H1 (cell line): ENCODE measurements at regions not wholly inside any gene's neighbourhood (a gene's known extent, or its start where the extent isn't known, plus 50 kb on each side); places are given as distances from the start of the nearest gene placed in this dataset.

ENCODE experiments used
- CTCF ChIA-PET: fragments of 300-600 bp; sonication (Branson Sonifier 250); formaldehyde crosslinking; loops from one replicate; lab custom pipeline; 2021; ENCODE audit not compliant: partially characterized antibody; lab: Charles Lee
- POLR2A ChIA-PET: fragments of 300-600 bp; sonication (Branson Sonifier 250); formaldehyde crosslinking; loops from one replicate; lab custom pipeline; 2021; ENCODE audit warnings: inconsistent platforms; ENCODE audit not compliant: partially characterized antibody; lab: Charles Lee
- DNase-seq, 2 experiments: peaks; one replicate each; pipeline versions ENCODE4 v3.0.0 to v3.0.0-alpha.2; 2010 to 2022; ENCODE audit warnings: low spot score in 2 of 2, low read depth in 1 of 2, mixed read lengths in 1 of 2
- FAIRE-seq: peaks from 2 replicates; lab custom pipeline; 2011; peaks lifted over from hg19 to GRCh38; lab: Jason Lieb, UNC
- H2AFZ ChIP-seq: 2 replicates; pipeline ENCODE4 v1.8.1; 2012; ENCODE audit warnings: low read length, inconsistent platforms
- H2AK5ac ChIP-seq: 2 replicates; pipeline ENCODE4 v1.6.1; 2013; ENCODE audit warnings: low read depth, low read length
- H2BK120ac ChIP-seq: replicated peaks from 2 replicates; pipeline ENCODE3; 2013; ENCODE audit warnings: low read depth, low read length, inconsistent platforms
- H2BK12ac ChIP-seq: 2 replicates; pipeline ENCODE4 v1.6.1; 2013; ENCODE audit warnings: low read depth, low read length
- H2BK15ac ChIP-seq: 2 replicates; pipeline ENCODE4 v1.6.1; 2013; ENCODE audit warnings: low read length
- H2BK20ac ChIP-seq: 2 replicates; pipeline ENCODE4 v1.6.1; 2013; ENCODE audit warnings: low read length
- H2BK5ac ChIP-seq: 2 replicates; pipeline ENCODE4 v1.6.1; 2013; ENCODE audit warnings: low read depth, low read length
- H3K14ac ChIP-seq: 2 replicates; pipeline ENCODE4 v1.6.1; 2013; ENCODE audit warnings: inconsistent platforms; ENCODE audit not compliant: insufficient read length
- H3K18ac ChIP-seq: 2 replicates; pipeline ENCODE4 v1.6.1; 2013; ENCODE audit warnings: low read length; ENCODE audit errors: extremely low read depth
- H3K23ac ChIP-seq: 2 replicates; pipeline ENCODE4 v1.6.1; 2013; ENCODE audit warnings: inconsistent platforms; ENCODE audit not compliant: insufficient read length
- H3K23me2 ChIP-seq: 2 replicates; pipeline ENCODE4 v1.6.1; 2013; ENCODE audit warnings: low read depth, low read length
- H3K27ac ChIP-seq: 2 replicates; pipeline ENCODE4 v1.6.1; 2011; ENCODE audit warnings: low read depth, low read length, inconsistent platforms
- H3K27me3 ChIP-seq, 4 experiments: replicated peaks in 1 of 4; 1 replicate in 1 of 4; 2 replicates in 3 of 4; pipeline versions ENCODE4 v1.6.1 to v1.8.1; 2011 to 2013; ENCODE audit warnings: low read length in 3 of 4, mild to moderate bottlenecking in 3 of 4, inconsistent platforms in 2 of 4, mixed read lengths in 2 of 4, moderate library complexity in 1 of 4; ENCODE audit not compliant: control insufficient read depth in 3 of 4, insufficient read depth in 3 of 4; ENCODE audit errors: extremely low read depth in 1 of 4
- H3K36me3 ChIP-seq, 4 experiments: 2 replicates each; pipeline versions ENCODE4 v1.6.1 to v1.8.1; 2011 to 2013; ENCODE audit warnings: mild to moderate bottlenecking in 4 of 4, low read length in 3 of 4, moderate library complexity in 2 of 4, control low read depth in 1 of 4, inconsistent platforms in 1 of 4; ENCODE audit not compliant: insufficient read depth in 4 of 4, control insufficient read depth in 2 of 4
- H3K4ac ChIP-seq: replicated peaks from 2 replicates; pipeline ENCODE3; 2013; ENCODE audit warnings: low read length, low read depth, mixed read lengths, inconsistent platforms; ENCODE audit not compliant: insufficient read length
- H3K4me1 ChIP-seq, 4 experiments: replicated peaks in 1 of 4; 1 replicate in 1 of 4; 2 replicates in 3 of 4; pipeline versions ENCODE4 v1.6.1 to v1.8.1; 2011 to 2013; ENCODE audit warnings: low read length in 3 of 4, inconsistent platforms in 2 of 4, mixed read lengths in 1 of 4; ENCODE audit not compliant: insufficient read depth in 4 of 4, control insufficient read depth in 3 of 4
- H3K4me2 ChIP-seq, 2 experiments: 2 replicates each; pipeline versions ENCODE4 v1.6.1 to v1.8.1; 2011 to 2013; ENCODE audit warnings: low read depth in 2 of 2, low read length in 2 of 2, control low read depth in 1 of 2, inconsistent platforms in 1 of 2, mild to moderate bottlenecking in 1 of 2; ENCODE audit not compliant: insufficient read depth in 1 of 2
- H3K4me3 ChIP-seq, 4 experiments: fragments of 200-600, 300-600 bp in 1 of 4; sonication (generic), shearing (Covaris generic), sonication (Bioruptor Twin) in 1 of 4; 2 replicates each; pipeline versions ENCODE4 v1.5.1 to v1.8.1; 2011 to 2016; ENCODE audit warnings: low read length in 4 of 4, low read depth in 3 of 4, control low read depth in 2 of 4, inconsistent platforms in 2 of 4, mild to moderate bottlenecking in 2 of 4, mixed read lengths in 1 of 4, moderate library complexity in 1 of 4; ENCODE audit not compliant: insufficient read depth in 2 of 4; ENCODE audit errors: extremely low read depth in 1 of 4
- H3K56ac ChIP-seq: replicated peaks from 2 replicates; pipeline ENCODE3; 2013; ENCODE audit warnings: low read depth, mild to moderate bottlenecking, mixed read lengths, low read length, inconsistent platforms; ENCODE audit not compliant: insufficient read length
- H3K79me1 ChIP-seq: 2 replicates; pipeline ENCODE4 v1.6.1; 2013; ENCODE audit warnings: low read depth, low read length, control low read depth
- H3K79me2 ChIP-seq, 2 experiments: 2 replicates each; pipeline versions ENCODE4 v1.6.1 to v1.8.1; 2012 to 2013; ENCODE audit warnings: low read length in 2 of 2, mild to moderate bottlenecking in 2 of 2, inconsistent platforms in 1 of 2; ENCODE audit not compliant: insufficient read depth in 2 of 2, control insufficient read depth in 1 of 2
- H3K9ac ChIP-seq, 4 experiments: replicated peaks in 1 of 4; 1 replicate in 1 of 4; 2 replicates in 3 of 4; pipeline versions ENCODE4 v1.6.1 to v1.8.1; 2011 to 2013; ENCODE audit warnings: low read depth in 3 of 4, low read length in 3 of 4, control low read depth in 2 of 4, mild to moderate bottlenecking in 2 of 4, moderate library complexity in 2 of 4, inconsistent platforms in 1 of 4; ENCODE audit errors: extremely low read depth in 1 of 4
- H3K9me3 ChIP-seq, 2 experiments: 2 replicates each; pipeline versions ENCODE4 v1.6.1 to v1.8.1; 2012 to 2013; ENCODE audit warnings: mild to moderate bottlenecking in 2 of 2, moderate library complexity in 2 of 2, control low read depth in 1 of 2, inconsistent platforms in 1 of 2, low read depth in 1 of 2, low read length in 1 of 2, mixed read lengths in 1 of 2; ENCODE audit not compliant: insufficient read depth in 2 of 2
- H4K20me1 ChIP-seq, 2 experiments: replicated peaks in 1 of 2; 2 replicates each; pipeline versions ENCODE3 to v1.8.1; 2011 to 2013; ENCODE audit warnings: inconsistent platforms in 2 of 2, low read length in 2 of 2, mild to moderate bottlenecking in 1 of 2; ENCODE audit not compliant: insufficient read depth in 2 of 2, control insufficient read depth in 1 of 2
- H4K5ac ChIP-seq: 2 replicates; pipeline ENCODE4 v1.6.1; 2013; ENCODE audit warnings: low read length, low read depth, mixed read lengths, inconsistent platforms; ENCODE audit not compliant: insufficient read length
- H4K8ac ChIP-seq: 2 replicates; pipeline ENCODE4 v1.8.0; 2013; ENCODE audit warnings: mild to moderate bottlenecking, moderate library complexity, low read length, inconsistent platforms; ENCODE audit not compliant: insufficient read depth; ENCODE audit errors: extremely low read depth
- H4K91ac ChIP-seq: replicated peaks from 2 replicates; pipeline ENCODE3; 2013; ENCODE audit warnings: low read length, mixed read lengths, inconsistent platforms; ENCODE audit not compliant: insufficient read length
- ASH2L ChIP-seq: fragments of 200-600, 300-600 bp; sonication (generic); IDR thresholded peaks from one replicate; pipeline ENCODE4 v1.7.1; 2017; ENCODE audit warnings: low read length
- SRF ChIP-seq: IDR thresholded peaks from 2 replicates; pipeline ENCODE4 v1.6.1; 2011; ENCODE audit warnings: mild to moderate bottlenecking, low read depth, low read length, moderate library complexity
- WGBS, 2 experiments: shearing (Covaris generic) in 1 of 2; methylation state at CpG; one replicate each; pipeline versions ENCODE4 v1.1.6 to v1.1.7; 2013 to 2015; ENCODE audit warnings: low lambda C conversion rate in 2 of 2, mixed read lengths in 2 of 2, inconsistent platforms in 1 of 2, low coverage in 1 of 2, missing lambda C conversion rate in 1 of 2; ENCODE audit not compliant: insufficient replicate concordance in 2 of 2, insufficient coverage in 1 of 2, insufficient read length in 1 of 2; ENCODE audit errors: extremely low coverage in 1 of 2, missing lambda C conversion rate in 1 of 2; 5-methylcytosine and 5-hydroxymethylcytosine counted together

- H3K79me1 ChIP-seq: no peaks in the 10 kb centered on the region
- no peak overlapping the region for H2BK5ac ChIP-seq
- H3K9me3 ChIP-seq: peaks cover 5 to 6% of the 10 kb centered on the region in 2 experiments; a peak in 3 of 4 replicates
- no peak overlapping the region for H2BK120ac ChIP-seq
- H3K27me3 ChIP-seq: no peaks in the 10 kb centered on the region; a peak in 1 of 7 replicates
- no peak overlapping the region for H2BK20ac ChIP-seq
- H4K91ac ChIP-seq: no peak overlapping the region
- H3K23ac ChIP-seq: no peak overlapping the region
- TF ChIP-seq ASH2L: no peak
- no peak for TF ChIP-seq SRF
- H4K8ac ChIP-seq: no peak overlapping the region
- H3K4me1 ChIP-seq: no peaks in the 10 kb centered on the region; a peak in 1 of 7 replicates
- no peak overlapping the region for H3K9ac ChIP-seq
- no peaks in the 10 kb centered on the region for H4K20me1 ChIP-seq
- H3K14ac ChIP-seq: no peak overlapping the region
- no peak overlapping the region for H2BK15ac ChIP-seq
- ChIA-PET POLR2A (no interaction called here), CTCF (no interaction called here)
- DNase-seq: no peak
- no peak overlapping the region for H3K27ac ChIP-seq
- WGBS, 2 experiments: 93% methylated on average over 1 of the region's 1 CpG; no CpG with 5 or more reads in 1 of the 2 experiments
- no peaks in the 10 kb centered on the region for H3K23me2 ChIP-seq
- no peak overlapping the region for H3K4ac ChIP-seq
- H2AK5ac ChIP-seq: no peak overlapping the region
- no peaks in the 10 kb centered on the region for H3K36me3 ChIP-seq
- H2AFZ ChIP-seq: no peak overlapping the region
- H3K4me2 ChIP-seq: no peak overlapping the region
- no peak overlapping the region for H3K4me3 ChIP-seq
- no peak for FAIRE-seq
- H3K56ac ChIP-seq: no peak overlapping the region
- H3K18ac ChIP-seq: no peak overlapping the region
- no peaks in the 10 kb centered on the region for H3K79me2 ChIP-seq
- no peak overlapping the region for H2BK12ac ChIP-seq
- no peak overlapping the region for H4K5ac ChIP-seq
Observed at GRCh38 chr11:69550846-69551245, 69.4 kb downstream of the LINC01488 start.
